OCI-LY7 (cell line): ENCODE measurements at regions not wholly inside any gene's neighbourhood (a gene's known extent, or its start where the extent isn't known, plus 50 kb on each side); places are given as distances from the start of the nearest gene placed in this dataset.

Experiments
- BruUV-seq: library from RNA; stranded (reverse); fragments of 400-500 nt; replicated peaks from 2 replicates; lab custom pipeline; 2021; lab: Mats Ljungman, UMichigan
- CTCF ChIA-PET: fragments of 300-600 bp; sonication (Branson Sonifier 250); formaldehyde crosslinking; loops from one replicate; lab custom pipeline; 2022; ENCODE audit warnings: antibody characterized with exemption; ENCODE audit not compliant: unreplicated experiment; lab: Charles Lee
- POLR2A ChIA-PET: fragments of 300-600 bp; sonication (Branson Sonifier 250); formaldehyde crosslinking; loops from one replicate; lab custom pipeline; 2022; ENCODE audit warnings: antibody characterized with exemption; lab: Charles Lee
- DNase-seq: peaks from one replicate; pipeline ENCODE4 v3.0.0-alpha.2; 2015; ENCODE audit warnings: low spot score
- H2AFZ ChIP-seq: fragments of 200-600 bp; sonication (generic), shearing (Covaris generic); 2 replicates; pipeline ENCODE4 v1.6.1; 2014; ENCODE audit warnings: mild to moderate bottlenecking, antibody characterized with exemption, low read length, moderate library complexity
- H3K27ac ChIP-seq: fragments of 200-600 bp; sonication (generic); 2 replicates; pipeline ENCODE4 v1.5.1; 2014; ENCODE audit warnings: mixed run types, low read depth, mild to moderate bottlenecking, moderate library complexity, low read length, inconsistent platforms; ENCODE audit not compliant: poor library complexity, severe bottlenecking
- H3K36me3 ChIP-seq: fragments of 200-600 bp; sonication (generic); 2 replicates; pipeline ENCODE4 v1.6.1; 2014; ENCODE audit warnings: mild to moderate bottlenecking, antibody characterized with exemption, low read length, moderate library complexity, mixed read lengths; ENCODE audit not compliant: insufficient read depth
- H3K4me1 ChIP-seq: fragments of 200-600 bp; sonication (generic); 2 replicates; pipeline ENCODE4 v1.5.1; 2014; ENCODE audit warnings: mild to moderate bottlenecking, low read length; ENCODE audit not compliant: insufficient read depth, poor library complexity, severe bottlenecking
- H3K4me2 ChIP-seq: fragments of 200-600 bp; sonication (generic); 2 replicates; pipeline ENCODE4 v1.6.1; 2014; ENCODE audit warnings: mild to moderate bottlenecking, low read length
- H3K4me3 ChIP-seq: fragments of 200-600 bp; sonication (generic); 2 replicates; pipeline ENCODE4 v1.5.1; 2014; ENCODE audit warnings: mild to moderate bottlenecking, low read depth, low read length; ENCODE audit not compliant: poor library complexity, severe bottlenecking
- H3K79me2 ChIP-seq: fragments of 200-600 bp; sonication (generic); 2 replicates; pipeline ENCODE4 v1.6.1; 2016; ENCODE audit warnings: low read depth, mild to moderate bottlenecking, low read length, moderate library complexity, mixed read lengths; ENCODE audit not compliant: insufficient read depth
- H3K9me2 ChIP-seq: fragments of 200-600 bp; sonication (generic); 2 replicates; pipeline ENCODE4 v1.6.1; 2016; ENCODE audit warnings: mild to moderate bottlenecking, low read length, mixed read lengths; ENCODE audit not compliant: insufficient read depth
- H3K9me3 ChIP-seq: fragments of 200-600 bp; sonication (generic); 2 replicates; pipeline ENCODE4 v1.6.1; 2014; ENCODE audit warnings: mild to moderate bottlenecking, mixed run types, low read length, mixed read lengths
- H4K20me1 ChIP-seq: fragments of 200-600 bp; sonication (generic); 2 replicates; pipeline ENCODE4 v1.6.1; 2014; ENCODE audit warnings: mild to moderate bottlenecking, antibody characterized with exemption, low read length, moderate library complexity, mixed read lengths; ENCODE audit not compliant: insufficient read depth
- EZH2phosphoT487 ChIP-seq: fragments of 200-600 bp; sonication (generic); IDR thresholded peaks from 2 replicates; pipeline ENCODE4 v1.6.1; 2018; ENCODE audit warnings: low read depth, borderline replicate concordance, mild to moderate bottlenecking, mixed run types, antibody characterized with exemption, low read length, moderate library complexity, mixed read lengths
- intact Hi-C: fragments of 100-400 bp; cut with micrococcal nuclease; formaldehyde crosslinking; loops from one replicate; pipeline ENCODE4 v1.10.0; 2022; ENCODE audit not compliant: unreplicated experiment
- TF ChIP-seq, protein P1 (sequence below): fragments of 200-600 bp; sonication (generic); conservative IDR thresholded peaks from 2 replicates; pipeline ENCODE4 v1.5.1; 2014; ENCODE audit warnings: mild to moderate bottlenecking, antibody characterized with exemption, low read length, moderate library complexity, mixed read lengths

- H3K27ac ChIP-seq: no peak overlapping the region
- H4K20me1 ChIP-seq: no peaks in the 10 kb centered on the region
- DNase-seq: no peak
- no TSS peak for BruUV-seq
- H3K9me3 ChIP-seq: no peaks in the 10 kb centered on the region
- no peaks in the 10 kb centered on the region for H3K4me1 ChIP-seq
- CTCF ChIA-PET: no interaction called here
- no peaks in the 10 kb centered on the region for H3K9me2 ChIP-seq
- POLR2A ChIA-PET: no interaction called here
- H2AFZ ChIP-seq: no peak overlapping the region
- intact Hi-C loops: no loop called here
- H3K36me3 ChIP-seq: no peaks in the 10 kb centered on the region
- H3K79me2 ChIP-seq: no peaks in the 10 kb centered on the region
- no peak overlapping the region for H3K4me3 ChIP-seq
- H3K4me2 ChIP-seq: no peak overlapping the region
- TF ChIP-seq, protein P1, sequence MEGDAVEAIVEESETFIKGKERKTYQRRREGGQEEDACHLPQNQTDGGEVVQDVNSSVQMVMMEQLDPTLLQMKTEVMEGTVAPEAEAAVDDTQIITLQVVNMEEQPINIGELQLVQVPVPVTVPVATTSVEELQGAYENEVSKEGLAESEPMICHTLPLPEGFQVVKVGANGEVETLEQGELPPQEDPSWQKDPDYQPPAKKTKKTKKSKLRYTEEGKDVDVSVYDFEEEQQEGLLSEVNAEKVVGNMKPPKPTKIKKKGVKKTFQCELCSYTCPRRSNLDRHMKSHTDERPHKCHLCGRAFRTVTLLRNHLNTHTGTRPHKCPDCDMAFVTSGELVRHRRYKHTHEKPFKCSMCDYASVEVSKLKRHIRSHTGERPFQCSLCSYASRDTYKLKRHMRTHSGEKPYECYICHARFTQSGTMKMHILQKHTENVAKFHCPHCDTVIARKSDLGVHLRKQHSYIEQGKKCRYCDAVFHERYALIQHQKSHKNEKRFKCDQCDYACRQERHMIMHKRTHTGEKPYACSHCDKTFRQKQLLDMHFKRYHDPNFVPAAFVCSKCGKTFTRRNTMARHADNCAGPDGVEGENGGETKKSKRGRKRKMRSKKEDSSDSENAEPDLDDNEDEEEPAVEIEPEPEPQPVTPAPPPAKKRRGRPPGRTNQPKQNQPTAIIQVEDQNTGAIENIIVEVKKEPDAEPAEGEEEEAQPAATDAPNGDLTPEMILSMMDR: no peak
- TF ChIP-seq EZH2phosphoT487: no peak
Observed at GRCh38 chr15:37520026-37520425, 414.4 kb upstream of the TMCO5A start.

GRCh38 chr15:37520882-37521281 is 413.6 kb upstream of the TMCO5A start:
- TF ChIP-seq, protein P1: no peak
- TF ChIP-seq EZH2phosphoT487: no peak
- no peak overlapping the region for H2AFZ ChIP-seq
- H3K9me2 ChIP-seq: no peaks in the 10 kb centered on the region
- no peak for DNase-seq
- no peaks in the 10 kb centered on the region for H3K79me2 ChIP-seq
- no peaks in the 10 kb centered on the region for H3K36me3 ChIP-seq
- CTCF ChIA-PET: no interaction called here
- no peak overlapping the region for H3K27ac ChIP-seq
- POLR2A ChIA-PET: interaction anchor here (0.7 kb wide), 2 partner anchors 16 to 1827 kb away, joined by 3 to 4 read pairs; no protein-coding TSS in a partner anchor
- no peaks in the 10 kb centered on the region for H3K9me3 ChIP-seq
- BruUV-seq: no TSS peak
- no peak overlapping the region for H3K4me2 ChIP-seq
- H3K4me1 ChIP-seq: no peaks in the 10 kb centered on the region
- no peak overlapping the region for H3K4me3 ChIP-seq
- no peaks in the 10 kb centered on the region for H4K20me1 ChIP-seq
- intact Hi-C loops: no loop called here

DNA sequence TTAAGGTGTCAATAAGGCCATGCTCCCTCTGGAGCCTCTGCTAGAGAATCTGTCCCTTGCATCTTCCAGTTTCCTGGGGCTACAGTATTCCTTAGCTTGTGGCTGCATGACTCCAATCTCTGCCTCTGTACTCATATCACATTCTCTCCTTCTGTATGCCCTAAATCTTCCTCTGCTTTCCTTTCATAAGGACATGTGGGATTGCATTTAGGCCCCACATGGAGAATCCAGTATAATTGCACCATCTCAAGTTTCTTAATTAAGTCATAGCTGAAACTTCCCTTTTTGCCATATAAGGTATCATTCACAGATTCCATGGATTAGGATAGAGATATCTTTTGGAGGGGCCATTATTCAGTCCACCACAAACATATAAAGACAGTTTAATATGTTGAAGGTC is 409.8 kb upstream of the TMCO5A start:
- ChIA-PET POLR2A (no interaction called here), CTCF (no interaction called here)
- no peak for TF ChIP-seq EZH2phosphoT487
- TF ChIP-seq, protein P1: no peak

More for the DNA sequence above, 409.8 kb upstream of the TMCO5A start:
- no TSS peak for BruUV-seq
- H3K4me3 ChIP-seq: no peak overlapping the region
- H3K4me1 ChIP-seq: no peaks in the 10 kb centered on the region
- H3K9me2 ChIP-seq: no peaks in the 10 kb centered on the region
- H3K79me2 ChIP-seq: no peaks in the 10 kb centered on the region
- intact Hi-C loops: no loop called here
- no peak for DNase-seq
- H3K27ac ChIP-seq: no peak overlapping the region
- H3K4me2 ChIP-seq: no peak overlapping the region
- H4K20me1 ChIP-seq: no peaks in the 10 kb centered on the region
- H3K36me3 ChIP-seq: no peaks in the 10 kb centered on the region
- no peaks in the 10 kb centered on the region for H3K9me3 ChIP-seq
- H2AFZ ChIP-seq: no peak overlapping the region
